NCI-H2196 treated with DMSO at 0.1 percent for 48 hours (cell line): ENCODE measurements at regions not wholly inside any gene's neighbourhood (a gene's known extent, or its start where the extent isn't known, plus 50 kb on each side); places are given as distances from the start of the nearest gene placed in this dataset.
"Not testable (repeated sequence)": the region's sequence is repeated elsewhere in the genome, so short reads cannot be mapped to it uniquely, and the experiment has no call there.

Experiments used
- DNase-seq: peaks from one replicate; lab custom pipeline; 2025; ENCODE audit not compliant: unreplicated experiment; lab: John Stamatoyannopoulos, UW

DNA sequence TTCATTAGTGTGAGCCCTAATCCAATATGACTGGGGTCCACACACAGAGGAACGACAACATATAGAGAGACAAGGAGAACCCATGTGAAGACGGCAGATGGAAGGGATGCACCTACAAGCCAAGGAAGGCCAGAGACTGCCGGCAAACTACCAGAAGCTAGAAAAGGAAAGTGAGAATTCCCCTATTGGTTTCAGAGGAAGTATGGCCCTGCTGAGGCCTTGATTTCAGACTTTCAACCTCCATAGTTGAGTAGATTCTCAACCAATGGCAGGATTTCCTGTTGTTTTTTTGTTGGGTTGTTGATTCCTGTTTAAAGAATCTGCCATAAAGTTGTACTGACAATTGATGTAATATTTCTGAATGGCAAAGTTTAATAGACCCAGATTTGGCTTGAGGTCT is 241.5 kb downstream of the SATB2 start:
- no peak for DNase-seq

GRCh38 chr2:199207011-199207410 is 250.7 kb downstream of the SATB2 start:
- DNase-seq = no peak

DNA sequence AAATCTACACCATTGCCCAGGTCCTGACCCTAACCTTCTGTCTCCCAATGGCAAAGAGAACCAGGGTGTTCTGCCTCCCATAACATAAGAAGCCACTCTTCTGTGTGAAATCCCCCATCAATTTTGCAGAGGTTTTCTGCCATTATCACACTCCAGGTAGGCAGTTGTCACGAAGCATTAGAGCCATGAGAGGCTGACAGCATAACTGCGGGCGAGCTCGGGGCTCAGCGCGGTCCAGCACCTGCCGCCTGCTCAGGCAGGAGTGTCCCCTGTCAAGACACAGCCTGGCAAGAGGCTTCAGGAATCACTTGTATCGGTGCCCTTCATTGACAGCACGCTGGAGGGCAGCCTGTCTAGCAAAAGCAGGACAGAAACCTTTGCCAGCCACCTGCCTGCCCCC is 251.2 kb downstream of the SATB2 start:
- no peak for DNase-seq

DNA sequence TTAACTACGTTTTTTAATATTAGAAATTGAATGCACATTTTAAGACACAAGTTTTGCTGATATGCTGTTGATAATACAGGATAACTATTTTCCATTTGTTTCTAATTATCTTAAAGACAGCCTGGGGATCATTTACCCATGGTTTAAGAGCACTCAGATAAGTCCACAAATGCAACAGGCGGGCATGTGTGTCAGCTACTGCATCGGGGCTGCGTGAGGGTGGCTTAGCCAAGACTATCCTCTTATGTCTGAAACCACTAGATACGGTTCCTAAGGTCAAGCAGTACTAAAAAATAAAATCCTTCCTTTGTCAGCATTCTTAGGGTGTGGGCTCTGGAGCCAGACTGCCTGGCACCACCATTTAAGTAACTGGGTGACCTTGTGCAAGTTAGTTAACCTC is 254.8 kb downstream of the SATB2 start:
- no peak for DNase-seq

DNA sequence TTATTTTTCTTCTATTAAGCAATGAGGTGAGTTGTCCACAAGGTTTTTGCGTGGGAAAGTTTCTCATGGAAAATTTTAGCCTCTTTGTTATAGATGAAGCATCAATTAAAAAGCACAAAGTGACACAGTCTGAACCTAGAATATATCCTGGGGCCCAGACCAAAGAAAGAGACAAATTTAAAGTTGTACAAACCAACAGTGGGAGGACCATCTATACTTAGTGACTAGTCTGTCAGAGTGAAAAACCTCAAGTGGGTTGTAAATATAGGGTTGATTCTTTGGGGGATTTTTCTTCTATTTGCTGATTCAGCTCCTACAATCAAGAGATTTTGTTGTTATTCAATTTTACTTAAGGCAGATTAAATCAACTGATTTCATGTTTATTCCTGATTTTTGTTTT is 256.2 kb downstream of the SATB2 start:
- DNase-seq = no peak

DNA sequence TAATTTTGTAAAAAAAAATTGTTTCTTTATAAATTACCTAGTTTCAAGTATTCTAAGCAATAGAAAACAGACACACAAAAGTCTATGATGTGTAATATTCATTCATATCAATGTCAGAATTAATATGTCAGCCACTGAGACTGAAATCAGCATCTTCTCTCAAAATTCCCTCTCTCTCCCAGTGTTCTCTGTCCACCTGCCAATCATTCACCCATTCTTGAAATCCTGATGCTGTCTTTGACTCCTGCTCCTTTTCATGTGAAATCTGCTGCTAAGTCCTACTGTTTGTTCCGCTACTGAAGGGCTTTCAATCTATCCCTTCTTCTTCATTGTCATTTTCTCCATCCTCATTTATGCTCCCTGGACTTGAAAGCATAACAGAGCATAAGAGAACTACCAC is 257.9 kb downstream of the SATB2 start:
- DNase-seq = no peak

DNA sequence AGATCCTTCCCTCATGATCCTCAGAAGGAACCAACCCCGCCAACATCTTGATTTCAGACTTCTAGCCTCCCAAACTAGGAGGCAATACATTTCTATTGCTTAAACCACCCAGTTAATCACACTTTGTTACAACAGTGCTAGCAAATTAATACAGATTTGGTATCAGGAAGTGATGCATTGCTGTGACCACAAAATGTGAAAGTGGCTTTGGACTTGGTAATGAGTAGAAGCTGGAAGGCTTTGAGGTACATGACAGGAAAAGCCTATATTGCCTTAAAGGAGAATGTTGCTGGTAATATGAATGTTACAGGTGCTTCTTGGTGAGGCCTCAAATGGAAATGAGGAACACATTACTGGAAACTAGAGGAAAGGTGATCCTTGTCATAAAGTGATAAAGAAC is 260.3 kb downstream of the SATB2 start:
- no peak for DNase-seq

GRCh38 chr2:199196686-199197085 is 261.1 kb downstream of the SATB2 start:
- no peak for DNase-seq

- DNase-seq = no peak
Measured at GRCh38 chr2:199195927-199196502, 261.7 kb downstream of the SATB2 start.

- no peak for DNase-seq
Measured at GRCh38 chr2:199191461-199191860, 266.3 kb downstream of the SATB2 start.

DNA sequence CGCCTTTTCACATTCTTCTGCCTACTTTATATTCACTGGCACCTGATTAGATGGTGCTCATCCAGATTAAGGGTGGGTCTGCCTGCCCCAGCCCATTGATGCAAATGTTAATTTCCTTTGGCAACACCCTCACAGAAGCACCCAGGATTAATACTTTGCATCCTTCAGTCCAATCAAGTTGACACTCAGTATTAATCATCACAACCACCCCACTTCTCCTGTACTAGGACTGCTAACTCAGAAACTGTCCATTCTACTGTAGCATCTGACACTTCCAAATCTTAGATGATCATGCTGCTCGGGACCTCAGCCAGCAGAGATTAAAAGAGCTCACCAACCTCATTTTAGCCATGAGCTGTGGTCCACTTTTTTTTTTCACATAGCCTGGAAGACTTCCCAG is 268.5 kb downstream of the SATB2 start:
- no peak for DNase-seq

DNA sequence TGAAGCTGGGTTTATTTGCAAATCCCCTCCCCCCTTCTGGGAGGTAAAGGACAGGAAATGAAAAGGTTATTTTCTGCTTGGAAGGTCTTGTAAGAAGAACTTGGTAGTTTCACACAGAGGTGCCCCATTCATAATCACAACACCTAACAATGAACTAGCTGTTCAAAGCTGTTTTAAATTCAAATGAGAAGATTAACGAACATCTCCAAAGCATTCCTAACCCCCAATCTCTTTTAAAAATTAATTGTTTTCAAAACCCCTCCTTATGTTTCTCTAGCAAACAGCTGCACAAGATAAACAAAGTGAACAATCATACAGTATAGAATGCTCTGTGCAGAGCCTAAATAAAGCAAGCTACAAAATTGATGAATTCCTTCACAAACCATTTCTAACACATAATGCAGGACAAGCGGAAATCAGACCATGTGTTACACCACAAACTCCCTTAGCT is 271.4 kb downstream of the SATB2 start:
- DNase-seq = no peak

- DNase-seq = not testable (repeated sequence)
Measured at GRCh38 chr2:199185174-199185573, 272.6 kb downstream of the SATB2 start.

GRCh38 chr2:199163613-199164458 is 293.9 kb downstream of the SATB2 start:
- DNase-seq = no peak

DNA sequence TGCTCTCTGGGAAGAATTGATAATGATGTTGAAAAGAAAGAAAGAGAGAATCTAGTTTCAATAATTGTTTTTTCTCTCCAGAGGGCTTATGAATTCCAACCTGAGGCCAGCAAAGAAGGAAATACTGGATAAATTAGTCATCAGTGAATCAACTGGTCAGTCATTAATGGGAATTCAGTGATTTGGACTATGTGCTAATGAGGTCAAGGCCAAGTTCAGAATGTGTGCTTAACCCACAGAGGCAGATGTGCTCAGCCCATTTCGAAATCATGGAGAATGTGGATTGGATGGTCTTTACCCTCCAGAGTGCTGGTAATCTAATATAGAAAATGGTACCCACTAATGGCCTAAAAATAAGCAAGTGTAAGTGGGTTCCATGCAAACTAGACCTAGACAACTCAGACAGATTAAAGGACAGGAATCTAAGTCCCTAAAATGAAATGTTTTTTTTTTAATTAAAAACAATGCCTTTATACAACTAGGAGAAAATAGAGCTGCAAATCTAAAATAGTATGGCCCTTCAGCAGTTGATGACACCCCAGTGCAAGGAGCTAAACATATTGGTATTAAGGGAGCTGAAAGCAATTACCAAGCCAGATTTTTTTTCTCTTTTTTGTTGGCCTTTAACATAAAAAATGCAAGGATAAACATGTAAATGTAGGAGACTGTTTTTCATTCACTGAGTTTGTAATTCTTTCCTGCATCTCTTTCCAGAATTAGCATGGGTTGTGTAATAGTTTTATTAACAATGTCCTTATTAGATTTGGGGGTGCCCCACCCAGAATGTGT is 296.9 kb downstream of the SATB2 start:
- no peak for DNase-seq

GRCh38 chr2:199160081-199160480 is 297.7 kb downstream of the SATB2 start:
- DNase-seq = no peak

DNA sequence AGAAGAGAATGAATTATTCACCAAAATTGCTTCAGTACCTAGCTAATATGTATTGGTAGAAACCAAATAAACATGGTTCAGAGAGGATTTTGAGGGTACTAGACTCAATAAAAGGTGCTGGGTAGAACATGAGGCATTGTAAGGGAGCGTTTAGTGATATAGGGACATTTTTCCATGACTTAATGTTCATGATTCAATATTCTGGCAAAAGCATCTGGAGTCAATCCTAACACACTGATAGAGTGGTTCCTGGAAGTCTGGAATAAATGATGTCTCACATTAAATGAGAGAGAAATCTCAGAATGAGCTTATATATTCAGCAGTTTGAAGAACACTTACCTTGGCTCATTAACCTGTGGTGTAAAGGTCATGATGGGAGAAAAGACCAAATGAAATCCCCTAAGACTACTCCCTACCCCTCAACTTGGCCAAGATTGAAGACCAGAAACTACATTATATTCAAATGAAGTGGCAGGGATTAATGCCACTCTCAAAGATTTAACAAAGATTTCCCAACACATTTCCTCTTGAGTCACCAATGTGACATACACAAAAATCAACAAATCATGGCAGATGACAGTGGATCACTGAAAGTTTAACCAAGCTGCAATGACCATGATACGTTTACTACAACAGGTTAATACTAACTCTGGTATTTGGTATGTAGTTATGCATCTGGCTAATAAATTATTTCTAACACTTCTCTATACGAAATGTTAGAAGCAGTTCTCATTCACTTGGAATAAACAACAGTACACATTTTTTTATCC is 309.5 kb downstream of the SATB2 start:
- no peak for DNase-seq

DNA sequence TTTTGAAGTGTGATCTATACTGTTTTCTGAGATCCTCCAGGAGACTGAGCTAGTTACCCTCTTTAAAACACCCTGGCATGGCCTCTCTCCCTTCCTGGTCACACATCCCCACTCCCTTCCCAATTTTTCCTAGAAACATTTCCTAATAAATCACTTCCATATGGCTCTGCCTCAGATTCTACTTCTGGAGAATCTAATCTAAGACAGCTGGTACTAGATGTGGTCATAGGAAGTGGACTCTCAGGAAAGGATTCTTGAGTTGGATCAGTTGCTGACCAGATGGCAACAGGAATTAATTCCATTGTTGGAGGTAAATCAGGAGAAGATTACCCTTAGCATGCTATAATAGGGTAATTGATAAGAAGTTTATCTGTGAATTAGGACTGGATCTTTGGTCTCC is 310.5 kb downstream of the SATB2 start:
- DNase-seq = no peak

DNA sequence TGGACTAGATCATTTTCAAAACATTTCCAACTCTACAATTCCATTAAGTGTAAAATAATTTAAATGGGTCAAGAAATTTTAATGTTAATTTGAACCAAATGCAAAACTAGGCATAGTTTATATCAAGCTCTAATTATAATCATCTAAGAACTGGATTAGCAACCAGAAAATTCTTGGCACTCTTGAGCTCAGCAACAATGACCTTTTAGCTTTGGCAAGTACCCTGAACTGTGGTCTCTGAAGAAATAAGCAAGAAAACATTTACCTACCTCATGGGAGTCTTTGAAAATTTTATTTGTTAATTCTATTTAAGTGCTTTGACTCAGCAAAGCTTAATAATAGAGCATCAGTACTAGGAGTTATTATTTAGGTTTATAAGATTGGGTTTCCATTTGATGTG is 313.2 kb downstream of the SATB2 start:
- DNase-seq = no peak

- no peak for DNase-seq
Measured at GRCh38 chr2:199144036-199144435, 313.7 kb downstream of the SATB2 start.

GRCh38 chr2:199136681-199137080 is 321.1 kb downstream of the SATB2 start:
- DNase-seq = no peak
